ENCODE measurements at regions not wholly inside any gene's neighbourhood (a gene's known extent, or its start where the extent isn't known, plus 50 kb on each side); places are given as distances from the start of the nearest gene placed in this dataset.
A peak's percentile ranks its signal among the peaks of the same experiment; 100 is the strongest.

DNA sequence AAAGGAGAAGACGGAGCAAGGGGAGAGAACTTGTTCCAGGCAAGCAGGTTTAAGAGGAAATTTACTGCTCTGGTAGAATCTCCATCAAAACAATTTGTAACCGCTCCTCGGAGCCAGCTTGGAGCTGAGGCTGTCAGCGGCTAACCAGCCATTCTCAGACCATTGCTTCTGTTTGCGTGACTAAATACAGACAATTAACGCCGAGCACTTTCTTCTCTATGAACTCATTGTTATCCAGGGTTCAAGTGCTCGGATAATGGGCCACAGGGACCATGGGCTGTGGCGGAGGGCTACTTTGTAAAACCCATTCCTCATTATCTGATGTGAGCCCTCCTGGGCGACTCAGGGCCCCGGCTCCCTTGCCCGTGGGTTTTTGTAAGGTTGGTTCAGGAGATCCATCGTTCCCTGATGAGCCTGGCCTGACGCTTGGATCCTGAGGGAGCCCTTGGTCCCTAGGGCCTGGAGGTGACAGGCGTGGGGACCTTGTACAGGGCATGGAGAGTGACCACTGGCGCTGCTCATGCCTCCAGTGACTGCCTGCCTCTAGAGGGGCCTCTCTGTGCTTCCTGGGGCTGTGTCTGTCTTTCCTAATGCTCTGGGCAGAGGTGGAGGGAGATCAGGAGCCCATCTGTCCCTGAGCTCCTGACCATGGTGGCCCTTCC is 61.5 kb upstream of the ZNF536 start:
- H3K4me3 ChIP-seq (ENCODE audit: insufficient read depth, low read depth, low read length) = no peak overlapping the region
- no peaks in the 10 kb centered on the region for H3K36me3 ChIP-seq (ENCODE audit: insufficient read depth, low read length)
- no peaks in the 10 kb centered on the region for H3K79me2 ChIP-seq (ENCODE audit: insufficient read depth, low read length)
- peak overlapping the region; percentile 36 for H3K4me2 ChIP-seq (ENCODE audit: low read length)
- FAIRE-seq (no peak), DNase-seq (ENCODE audit: low read depth) (no peak)
- Mint-ChIP-seq H3K36me3 (ENCODE audit: low read depth, unreplicated experiment) (no peaks in the 10 kb centered on the region), H3K27ac (ENCODE audit: unreplicated experiment) (no peak overlapping the region), H3K4me1 (ENCODE audit: low read depth, unreplicated experiment) (no peaks in the 10 kb centered on the region), H3K9me3 (ENCODE audit: unreplicated experiment) (no peaks in the 10 kb centered on the region), H3K4me3 (ENCODE audit: unreplicated experiment) (no peak overlapping the region), H3K27me3 (ENCODE audit: low read depth, unreplicated experiment) (peaks cover 23% of the 10 kb centered on the region)
- H3K9ac ChIP-seq (ENCODE audit: low read length) = no peak overlapping the region
- TF ChIP-seq, protein P1, sequence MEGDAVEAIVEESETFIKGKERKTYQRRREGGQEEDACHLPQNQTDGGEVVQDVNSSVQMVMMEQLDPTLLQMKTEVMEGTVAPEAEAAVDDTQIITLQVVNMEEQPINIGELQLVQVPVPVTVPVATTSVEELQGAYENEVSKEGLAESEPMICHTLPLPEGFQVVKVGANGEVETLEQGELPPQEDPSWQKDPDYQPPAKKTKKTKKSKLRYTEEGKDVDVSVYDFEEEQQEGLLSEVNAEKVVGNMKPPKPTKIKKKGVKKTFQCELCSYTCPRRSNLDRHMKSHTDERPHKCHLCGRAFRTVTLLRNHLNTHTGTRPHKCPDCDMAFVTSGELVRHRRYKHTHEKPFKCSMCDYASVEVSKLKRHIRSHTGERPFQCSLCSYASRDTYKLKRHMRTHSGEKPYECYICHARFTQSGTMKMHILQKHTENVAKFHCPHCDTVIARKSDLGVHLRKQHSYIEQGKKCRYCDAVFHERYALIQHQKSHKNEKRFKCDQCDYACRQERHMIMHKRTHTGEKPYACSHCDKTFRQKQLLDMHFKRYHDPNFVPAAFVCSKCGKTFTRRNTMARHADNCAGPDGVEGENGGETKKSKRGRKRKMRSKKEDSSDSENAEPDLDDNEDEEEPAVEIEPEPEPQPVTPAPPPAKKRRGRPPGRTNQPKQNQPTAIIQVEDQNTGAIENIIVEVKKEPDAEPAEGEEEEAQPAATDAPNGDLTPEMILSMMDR (IDR thresholded peaks at IDR 0.05; ENCODE audit: insufficient read depth, low read depth, low read length) = no peak
- TF ChIP-seq EZH2 (IDR thresholded peaks at IDR 0.05; ENCODE audit: insufficient read depth, low read length) = no peak
- H4K20me1 ChIP-seq (ENCODE audit: insufficient read depth, low read length) = no peaks in the 10 kb centered on the region
- H2AFZ ChIP-seq (ENCODE audit: low read depth, low read length) = no peak overlapping the region
- H3K4me1 ChIP-seq (ENCODE audit: insufficient read depth, low read length) = no peaks in the 10 kb centered on the region
- H3K9me3 ChIP-seq (ENCODE audit: insufficient read depth, low read depth, low read length) = no peaks in the 10 kb centered on the region
- peak overlapping the region; percentile 12 for H3K27ac ChIP-seq (ENCODE audit: low read depth, low read length)
- peaks cover 2% of the 10 kb centered on the region for H3K27me3 ChIP-seq (ENCODE audit: insufficient read depth, low read length)

- no peaks in the 10 kb centered on the region for H3K9me3 ChIP-seq (ENCODE audit: insufficient read depth, low read depth, low read length)
- H2AFZ ChIP-seq (ENCODE audit: low read depth, low read length) = no peak overlapping the region
- Mint-ChIP-seq H3K36me3 (ENCODE audit: low read depth, unreplicated experiment) (no peaks in the 10 kb centered on the region), H3K4me1 (ENCODE audit: low read depth, unreplicated experiment) (no peaks in the 10 kb centered on the region), H3K27ac (ENCODE audit: unreplicated experiment) (no peak overlapping the region), H3K4me3 (ENCODE audit: unreplicated experiment) (no peak overlapping the region), H3K9me3 (ENCODE audit: unreplicated experiment) (no peaks in the 10 kb centered on the region), H3K27me3 (ENCODE audit: low read depth, unreplicated experiment) (peaks cover 26% of the 10 kb centered on the region)
- H3K79me2 ChIP-seq (ENCODE audit: insufficient read depth, low read length) = no peaks in the 10 kb centered on the region
- no peaks in the 10 kb centered on the region for H4K20me1 ChIP-seq (ENCODE audit: insufficient read depth, low read length)
- no peak overlapping the region for H3K9ac ChIP-seq (ENCODE audit: low read length)
- H3K4me1 ChIP-seq (ENCODE audit: insufficient read depth, low read length) = no peaks in the 10 kb centered on the region
- DNase-seq (ENCODE audit: low read depth) = no peak
- H3K4me3 ChIP-seq (ENCODE audit: insufficient read depth, low read depth, low read length) = no peak overlapping the region
- TF ChIP-seq, protein P1 (IDR thresholded peaks at IDR 0.05; ENCODE audit: insufficient read depth, low read depth, low read length) = no peak
- TF ChIP-seq EZH2 (IDR thresholded peaks at IDR 0.05; ENCODE audit: insufficient read depth, low read length) = no peak
- H3K36me3 ChIP-seq (ENCODE audit: insufficient read depth, low read length) = no peaks in the 10 kb centered on the region
- no peak for FAIRE-seq
- no peak overlapping the region for H3K4me2 ChIP-seq (ENCODE audit: low read length)
- H3K27ac ChIP-seq (ENCODE audit: low read depth, low read length) = no peak overlapping the region
- peaks cover 2% of the 10 kb centered on the region for H3K27me3 ChIP-seq (ENCODE audit: insufficient read depth, low read length)
Measured at GRCh38 chr19:30311911-30312310, 60.3 kb upstream of the ZNF536 start.

DNA sequence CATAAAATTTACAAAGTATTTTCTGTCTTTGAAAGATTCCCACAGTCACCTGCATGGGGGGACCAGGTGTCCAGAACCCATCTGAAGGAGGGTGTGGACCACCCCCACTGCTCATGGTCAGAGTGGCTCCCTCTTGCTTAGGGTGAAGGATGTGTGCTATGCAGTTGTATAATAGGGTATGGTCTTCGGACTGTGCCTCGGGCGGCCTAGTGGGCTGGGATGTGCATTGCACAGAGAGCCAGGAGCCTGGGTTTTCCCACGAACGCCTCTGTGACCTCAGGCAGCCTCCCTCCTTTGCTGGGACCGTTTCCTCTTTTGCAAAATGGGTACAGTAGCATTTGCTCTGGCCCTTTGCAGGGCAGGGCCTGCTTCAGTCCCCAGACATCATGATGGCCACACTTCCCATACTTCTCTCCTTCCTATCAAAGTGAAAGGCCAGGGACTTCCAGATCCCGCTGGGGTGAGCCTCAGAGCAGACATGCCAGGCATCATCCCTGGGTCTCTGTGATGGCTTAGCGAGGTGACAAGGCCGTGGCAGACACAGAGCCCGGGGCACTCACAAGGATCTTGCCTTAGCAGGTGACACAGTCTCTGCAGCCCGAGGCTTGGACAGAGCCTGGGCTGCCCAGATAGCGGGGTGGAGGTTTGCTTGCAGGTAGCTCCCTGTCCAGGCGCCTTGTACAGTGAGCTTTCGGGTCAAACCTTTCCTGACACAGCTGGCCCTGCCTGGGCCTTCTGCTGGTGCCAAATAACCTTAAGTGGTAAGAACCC is 59.4 kb upstream of the ZNF536 start:
- Histone ChIP-seq H4K20me1 (ENCODE audit: insufficient read depth, low read length) (no peaks in the 10 kb centered on the region), H3K36me3 (ENCODE audit: insufficient read depth, low read length) (no peaks in the 10 kb centered on the region), H3K79me2 (ENCODE audit: insufficient read depth, low read length) (no peaks in the 10 kb centered on the region), H3K27me3 (ENCODE audit: insufficient read depth, low read length) (peaks cover 2% of the 10 kb centered on the region), H3K9me3 (ENCODE audit: insufficient read depth, low read depth, low read length) (no peaks in the 10 kb centered on the region), H2AFZ (ENCODE audit: low read depth, low read length) (no peak overlapping the region), H3K9ac (ENCODE audit: low read length) (no peak overlapping the region), H3K4me2 (ENCODE audit: low read length) (no peak overlapping the region), H3K4me1 (ENCODE audit: insufficient read depth, low read length) (no peaks in the 10 kb centered on the region), H3K4me3 (ENCODE audit: insufficient read depth, low read depth, low read length) (no peak overlapping the region), H3K27ac (ENCODE audit: low read depth, low read length) (no peak overlapping the region)
- H3K4me1 Mint-ChIP-seq (ENCODE audit: low read depth, unreplicated experiment) = no peaks in the 10 kb centered on the region
- TF ChIP-seq EZH2 (IDR thresholded peaks at IDR 0.05; ENCODE audit: insufficient read depth, low read length) = no peak
- TF ChIP-seq, protein P1 (IDR thresholded peaks at IDR 0.05; ENCODE audit: insufficient read depth, low read depth, low read length) = no peak
- H3K27ac Mint-ChIP-seq (ENCODE audit: unreplicated experiment) = no peak overlapping the region
- DNase-seq (ENCODE audit: low read depth) (no peak), FAIRE-seq (no peak)
- H3K36me3 Mint-ChIP-seq (ENCODE audit: low read depth, unreplicated experiment) = no peaks in the 10 kb centered on the region
- H3K4me3 Mint-ChIP-seq (ENCODE audit: unreplicated experiment) = no peak overlapping the region
- peaks cover 26% of the 10 kb centered on the region for H3K27me3 Mint-ChIP-seq (ENCODE audit: low read depth, unreplicated experiment)
- no peaks in the 10 kb centered on the region for H3K9me3 Mint-ChIP-seq (ENCODE audit: unreplicated experiment)
